Mesenchymal stem cell (in vitro differentiated cells and primary cell): ENCODE measurements at regions not wholly inside any gene's neighbourhood (a gene's known extent, or its start where the extent isn't known, plus 50 kb on each side); places are given as distances from the start of the nearest gene placed in this dataset.

ENCODE experiments used
- DNase-seq: peaks from one replicate; pipeline ENCODE4 v3.0.0-alpha.2; 2013
- H2AFZ ChIP-seq: one replicate; pipeline ENCODE4 v1.6.1; 2013; ENCODE audit warnings: low read depth, mild to moderate bottlenecking, control low read depth, inconsistent platforms, low read length, moderate library complexity
- H2AK5ac ChIP-seq: 2 replicates; pipeline ENCODE4 v1.6.1; 2013; ENCODE audit warnings: low read length, moderate library complexity, mild to moderate bottlenecking, inconsistent platforms; ENCODE audit not compliant: severe bottlenecking
- H2BK120ac ChIP-seq: one replicate; pipeline ENCODE4 v1.6.1; 2013; ENCODE audit warnings: low read depth, mild to moderate bottlenecking, inconsistent platforms, low read length, moderate library complexity
- H2BK12ac ChIP-seq, 2 experiments: one replicate each; pipeline ENCODE4 v1.6.1; 2013; ENCODE audit warnings: inconsistent platforms in 2 of 2, low read length in 2 of 2, mild to moderate bottlenecking in 2 of 2, moderate library complexity in 2 of 2, control low read depth in 1 of 2
- H2BK15ac ChIP-seq: one replicate; pipeline ENCODE4 v1.6.1; 2013; ENCODE audit warnings: mild to moderate bottlenecking, low read depth, inconsistent platforms; ENCODE audit not compliant: poor library complexity, severe bottlenecking
- H2BK5ac ChIP-seq: 2 replicates; pipeline ENCODE4 v1.6.1; 2013; ENCODE audit warnings: low read depth, mild to moderate bottlenecking, low read length, control low read depth, inconsistent platforms; ENCODE audit not compliant: poor library complexity, severe bottlenecking
- H3K14ac ChIP-seq, 2 experiments: one replicate each; pipeline ENCODE4 v1.6.1; 2013; ENCODE audit warnings: inconsistent platforms in 2 of 2, low read length in 2 of 2, control low read depth in 1 of 2, mild to moderate bottlenecking in 1 of 2, moderate library complexity in 1 of 2
- H3K18ac ChIP-seq, 2 experiments: one replicate each; pipeline ENCODE4 v1.6.1; 2013; ENCODE audit warnings: inconsistent platforms in 2 of 2, low read length in 2 of 2, control low read depth in 1 of 2, low read depth in 1 of 2, mild to moderate bottlenecking in 1 of 2
- H3K23ac ChIP-seq, 2 experiments: one replicate each; pipeline ENCODE4 v1.6.1; 2013; ENCODE audit warnings: inconsistent platforms in 2 of 2, low read length in 2 of 2, mild to moderate bottlenecking in 2 of 2, moderate library complexity in 2 of 2, control low read depth in 1 of 2
- H3K27ac ChIP-seq: 2 replicates; pipeline ENCODE4 v1.5.1; 2013; ENCODE audit warnings: mild to moderate bottlenecking, moderate library complexity, low read length, control low read depth, inconsistent platforms; ENCODE audit not compliant: poor library complexity, severe bottlenecking
- H3K27me3 ChIP-seq, 2 experiments: 2 replicates each; pipeline versions ENCODE4 v1.6.1 to v1.7.0; 2013; ENCODE audit warnings: low read length in 2 of 2, mild to moderate bottlenecking in 2 of 2, moderate library complexity in 2 of 2, control low read depth in 1 of 2, inconsistent platforms in 1 of 2; ENCODE audit not compliant: control insufficient read depth in 1 of 2, insufficient read depth in 1 of 2
- H3K36me3 ChIP-seq, 2 experiments: 2 replicates each; pipeline versions ENCODE4 v1.6.1 to v1.7.0; 2013; ENCODE audit warnings: low read length in 2 of 2, control low read depth in 1 of 2, inconsistent platforms in 1 of 2, low read depth in 1 of 2, mild to moderate bottlenecking in 1 of 2; ENCODE audit not compliant: insufficient read depth in 2 of 2, control insufficient read depth in 1 of 2
- H3K4ac ChIP-seq, 2 experiments: one replicate each; pipeline ENCODE4 v1.6.1; 2013; ENCODE audit warnings: inconsistent platforms in 2 of 2, low read length in 2 of 2, mild to moderate bottlenecking in 2 of 2, moderate library complexity in 2 of 2, control low read depth in 1 of 2, low read depth in 1 of 2
- H3K4me1 ChIP-seq: 2 replicates; pipeline ENCODE4 v1.6.1; 2013; ENCODE audit warnings: low read depth, low read length, control low read depth; ENCODE audit not compliant: control insufficient read depth, insufficient read depth
- H3K4me2 ChIP-seq: 2 replicates; pipeline ENCODE4 v1.6.1; 2013; ENCODE audit warnings: low read length, mild to moderate bottlenecking, inconsistent platforms; ENCODE audit not compliant: poor library complexity, severe bottlenecking
- H3K4me3 ChIP-seq, 2 experiments: 2 replicates each; pipeline versions ENCODE4 v1.5.1 to v1.7.0; 2013; ENCODE audit warnings: low read length in 2 of 2, mild to moderate bottlenecking in 2 of 2, control low read depth in 1 of 2, low read depth in 1 of 2; ENCODE audit not compliant: insufficient read depth in 1 of 2
- H3K79me1 ChIP-seq: replicated peaks from 2 replicates; pipeline ENCODE4 v1.6.1; 2013; ENCODE audit warnings: mild to moderate bottlenecking, control low read depth, low read length, inconsistent platforms; ENCODE audit not compliant: poor library complexity, severe bottlenecking
- H3K9ac ChIP-seq: 2 replicates; pipeline ENCODE4 v1.7.0; 2013; ENCODE audit warnings: mild to moderate bottlenecking, low read length, moderate library complexity
- H3K9me3 ChIP-seq: 2 replicates; pipeline ENCODE4 v1.7.0; 2013; ENCODE audit warnings: mild to moderate bottlenecking, low read length; ENCODE audit not compliant: control insufficient read depth
- H4K8ac ChIP-seq: one replicate; pipeline ENCODE4 v1.6.1; 2013; ENCODE audit warnings: inconsistent platforms, mild to moderate bottlenecking, low read length, moderate library complexity
- H4K91ac ChIP-seq: one replicate; pipeline ENCODE4 v1.6.1; 2013; ENCODE audit warnings: mild to moderate bottlenecking, low read length, inconsistent platforms
- WGBS: methylation state at CpG from one replicate; pipeline ENCODE4 v1.1.7; 2013; ENCODE audit warnings: mixed read lengths; 5-methylcytosine and 5-hydroxymethylcytosine counted together

- Histone ChIP-seq H3K4me1 (no peaks in the 10 kb centered on the region), H3K27ac (no peak overlapping the region), H3K36me3 (no peaks in the 10 kb centered on the region), H2AK5ac (no peak overlapping the region), H2BK12ac (no peak overlapping the region), H2BK15ac (no peak overlapping the region), H3K4ac (no peak overlapping the region), H3K18ac (no peak overlapping the region), H3K14ac (no peak overlapping the region), H4K8ac (no peak overlapping the region), H3K4me3 (no peak overlapping the region), H4K91ac (no peak overlapping the region), H3K27me3 (no peaks in the 10 kb centered on the region), H3K9me3 (no peaks in the 10 kb centered on the region), H2BK5ac (no peak overlapping the region), H3K79me1 (no peaks in the 10 kb centered on the region), H3K9ac (no peak overlapping the region), H3K4me2 (no peak overlapping the region), H3K23ac (no peak overlapping the region), H2BK120ac (no peak overlapping the region), H2AFZ (no peak overlapping the region)
- DNase-seq: no peak
- WGBS: 66% methylated on average over 5 of the region's 5 CpGs
Observed at GRCh38 chr11:134835561-134835960, 423.5 kb upstream of the B3GAT1 start.

GRCh38 chr11:134830312-134830711 lies 418.3 kb upstream of the B3GAT1 start:
- no peaks in the 10 kb centered on the region for H3K36me3 ChIP-seq
- no peak overlapping the region for H2BK15ac ChIP-seq
- no peak overlapping the region for H3K4me3 ChIP-seq
- no peak overlapping the region for H4K91ac ChIP-seq
- no peak overlapping the region for H3K18ac ChIP-seq
- H3K27me3 ChIP-seq: no peaks in the 10 kb centered on the region
- no peak overlapping the region for H3K4ac ChIP-seq
- H2AK5ac ChIP-seq: no peak overlapping the region
- no peak overlapping the region for H3K9ac ChIP-seq
- H3K9me3 ChIP-seq: peaks cover 3% of the 10 kb centered on the region
- no peak overlapping the region for H2BK5ac ChIP-seq
- H3K23ac ChIP-seq: no peak overlapping the region
- no peak overlapping the region for H2BK12ac ChIP-seq
- H3K14ac ChIP-seq: no peak overlapping the region
- H3K27ac ChIP-seq: no peak overlapping the region
- no peaks in the 10 kb centered on the region for H3K79me1 ChIP-seq
- no peak overlapping the region for H2BK120ac ChIP-seq
- H2AFZ ChIP-seq: no peak overlapping the region
- no peak overlapping the region for H4K8ac ChIP-seq
- no peaks in the 10 kb centered on the region for H3K4me1 ChIP-seq
- no peak overlapping the region for H3K4me2 ChIP-seq
- no peak for DNase-seq

GRCh38 chr11:134823970-134824369 lies 411.9 kb upstream of the B3GAT1 start:
- no peak for DNase-seq
- Histone ChIP-seq H3K18ac (no peak overlapping the region), H3K4me3 (no peak overlapping the region), H3K4ac (no peak overlapping the region), H3K9ac (no peak overlapping the region), H3K23ac (no peak overlapping the region), H3K9me3 (no peaks in the 10 kb centered on the region), H4K8ac (no peak overlapping the region), H3K27me3 (no peaks in the 10 kb centered on the region), H3K36me3 (no peaks in the 10 kb centered on the region), H2BK15ac (no peak overlapping the region), H2BK5ac (no peak overlapping the region), H3K4me1 (no peaks in the 10 kb centered on the region), H3K14ac (no peak overlapping the region), H4K91ac (no peak overlapping the region), H2BK12ac (no peak overlapping the region), H3K79me1 (no peaks in the 10 kb centered on the region), H2BK120ac (no peak overlapping the region), H3K27ac (no peak overlapping the region), H3K4me2 (no peak overlapping the region), H2AK5ac (no peak overlapping the region), H2AFZ (no peak overlapping the region)
- WGBS: 53% methylated on average over 4 of the region's 4 CpGs

DNA sequence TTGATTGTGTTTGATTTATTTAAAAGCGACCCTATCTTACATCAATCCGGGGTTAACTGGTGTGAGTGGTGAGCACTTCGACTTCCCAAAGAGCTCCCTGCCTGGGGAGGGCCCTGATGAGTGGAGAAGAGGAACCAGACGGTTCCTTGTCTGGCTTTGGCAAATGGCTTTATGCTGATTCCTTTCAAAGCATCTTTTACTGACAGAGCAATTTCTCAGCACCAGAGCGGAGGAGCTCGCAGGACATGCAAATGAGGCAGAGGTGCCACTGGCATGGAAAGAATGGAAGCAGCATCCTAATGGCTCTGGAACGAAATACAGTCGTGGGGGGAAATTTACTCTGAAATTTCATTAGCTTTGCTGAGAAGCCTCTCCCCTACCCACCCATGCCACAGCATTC lies 410.9 kb upstream of the B3GAT1 start:
- H3K4me2 ChIP-seq: no peak overlapping the region
- H3K4me1 ChIP-seq: no peaks in the 10 kb centered on the region
- WGBS: 75% methylated on average over 8 of the region's 8 CpGs
- no peak overlapping the region for H3K4me3 ChIP-seq
- DNase-seq: no peak
- H3K9ac ChIP-seq: no peak overlapping the region
- H2BK120ac ChIP-seq: no peak overlapping the region
- no peak overlapping the region for H3K27ac ChIP-seq
- H3K4ac ChIP-seq: no peak overlapping the region
- H3K27me3 ChIP-seq: no peaks in the 10 kb centered on the region
- no peak overlapping the region for H2BK12ac ChIP-seq
- H2BK5ac ChIP-seq: no peak overlapping the region
- no peak overlapping the region for H3K14ac ChIP-seq
- H3K36me3 ChIP-seq: no peaks in the 10 kb centered on the region
- no peak overlapping the region for H4K8ac ChIP-seq
- no peak overlapping the region for H2AFZ ChIP-seq
- H3K9me3 ChIP-seq: no peaks in the 10 kb centered on the region
- H3K79me1 ChIP-seq: no peaks in the 10 kb centered on the region
- H3K18ac ChIP-seq: no peak overlapping the region
- H4K91ac ChIP-seq: no peak overlapping the region
- H3K23ac ChIP-seq: no peak overlapping the region
- no peak overlapping the region for H2BK15ac ChIP-seq
- H2AK5ac ChIP-seq: no peak overlapping the region
